Duodenal mucosa (tissue), 2 donors: ENCODE measurements at regions not wholly inside any gene's neighbourhood (a gene's known extent, or its start where the extent isn't known, plus 50 kb on each side); places are given as distances from the start of the nearest gene placed in this dataset.

Experiments
- H3K27ac ChIP-seq: one replicate; pipeline ENCODE4 v1.7.0; 2013; ENCODE audit warnings: low read depth, low read length
- H3K27me3 ChIP-seq, 2 donors: one replicate each; pipeline ENCODE4 v1.7.0; 2013; ENCODE audit warnings: low read length in 2 of 2, control low read depth in 1 of 2; ENCODE audit not compliant: insufficient read depth in 2 of 2, control insufficient read depth in 1 of 2
- H3K36me3 ChIP-seq, 2 donors: one replicate each; pipeline ENCODE4 v1.7.0; 2013; ENCODE audit warnings: low read length in 2 of 2, control low read depth in 1 of 2; ENCODE audit not compliant: insufficient read depth in 2 of 2, control insufficient read depth in 1 of 2
- H3K4me1 ChIP-seq, 2 donors: one replicate each; pipeline ENCODE4 v1.7.0; 2013; ENCODE audit warnings: low read length in 2 of 2, control low read depth in 1 of 2; ENCODE audit not compliant: insufficient read depth in 2 of 2, control insufficient read depth in 1 of 2
- H3K4me3 ChIP-seq, 2 donors: one replicate each; pipeline ENCODE4 v1.7.0; 2013; ENCODE audit warnings: low read length in 2 of 2, low read depth in 1 of 2
- H3K9ac ChIP-seq, 2 donors: one replicate each; pipeline ENCODE4 v1.7.0; 2013; ENCODE audit warnings: low read length in 2 of 2, low read depth in 1 of 2
- H3K9me3 ChIP-seq, 2 donors: one replicate each; pipeline ENCODE4 v1.7.0; 2013; ENCODE audit warnings: low read length in 2 of 2, control low read depth in 1 of 2; ENCODE audit not compliant: control insufficient read depth in 1 of 2

GRCh38 chr10:30186371-30186875 lies 127.0 kb upstream of the JCAD start:
- peaks cover 9 to 24% of the 10 kb centered on the region in 2 donors for H3K4me1 ChIP-seq
- no peaks in the 10 kb centered on the region for H3K9me3 ChIP-seq
- H3K4me3 ChIP-seq, result peak overlapping the region; percentile 58 to 59
- no peaks in the 10 kb centered on the region for H3K27me3 ChIP-seq
- peak overlapping the region; percentile 2 to 3 for H3K9ac ChIP-seq
- no peak overlapping the region for H3K27ac ChIP-seq
- no peaks in the 10 kb centered on the region for H3K36me3 ChIP-seq

- Histone ChIP-seq H3K27ac (no peak overlapping the region), H3K4me3 (peak overlapping the region in 1 of 2 donors; percentile 58), H3K27me3 (no peaks in the 10 kb centered on the region), H3K9me3 (no peaks in the 10 kb centered on the region), H3K36me3 (no peaks in the 10 kb centered on the region), H3K9ac (no peak overlapping the region), H3K4me1 (peaks cover 9 to 24% of the 10 kb centered on the region in 2 donors)
Measured at GRCh38 chr10:30185916-30186315, 126.5 kb upstream of the JCAD start.

- H3K9me3 ChIP-seq, result no peaks in the 10 kb centered on the region
Measured at GRCh38 chr10:30185341-30185740, 126.0 kb upstream of the JCAD start.

GRCh38 chr10:30184397-30185033 lies 125.1 kb upstream of the JCAD start:
- H3K4me1 ChIP-seq, result peaks cover 9 to 24% of the 10 kb centered on the region in 2 donors
- no peak overlapping the region for H3K9ac ChIP-seq
- no peaks in the 10 kb centered on the region for H3K9me3 ChIP-seq
- H3K27ac ChIP-seq, result no peak overlapping the region
- no peak overlapping the region for H3K4me3 ChIP-seq
- no peaks in the 10 kb centered on the region for H3K27me3 ChIP-seq
- H3K36me3 ChIP-seq, result no peaks in the 10 kb centered on the region

More at GRCh38 chr10:30185341-30185740, 126.0 kb upstream of the JCAD start:
- H3K9ac ChIP-seq, result no peak overlapping the region
- no peak overlapping the region for H3K27ac ChIP-seq
- H3K27me3 ChIP-seq, result no peaks in the 10 kb centered on the region
- no peak overlapping the region for H3K4me3 ChIP-seq
- no peaks in the 10 kb centered on the region for H3K36me3 ChIP-seq
- peaks cover 9 to 24% of the 10 kb centered on the region in 2 donors for H3K4me1 ChIP-seq

- peaks cover 0 to 4% of the 10 kb centered on the region in 2 donors for H3K27me3 ChIP-seq
- H3K9ac ChIP-seq, result no peak overlapping the region
- no peaks in the 10 kb centered on the region for H3K36me3 ChIP-seq
- H3K9me3 ChIP-seq, result no peaks in the 10 kb centered on the region
- H3K27ac ChIP-seq, result no peak overlapping the region
- H3K4me1 ChIP-seq, result peaks cover 9 to 18% of the 10 kb centered on the region in 2 donors
- no peak overlapping the region for H3K4me3 ChIP-seq
Measured at GRCh38 chr10:30183055-30183402, 123.6 kb upstream of the JCAD start.

GRCh38 chr10:30182191-30183054 lies 123.0 kb upstream of the JCAD start:
- Histone ChIP-seq H3K4me3 (no peak overlapping the region), H3K9ac (no peak overlapping the region), H3K27me3 (peaks cover 0 to 4% of the 10 kb centered on the region in 2 donors), H3K9me3 (no peaks in the 10 kb centered on the region), H3K4me1 (peaks cover 9 to 18% of the 10 kb centered on the region in 2 donors), H3K27ac (no peak overlapping the region), H3K36me3 (no peaks in the 10 kb centered on the region)

GRCh38 chr10:30178356-30178964 lies 119.1 kb upstream of the JCAD start:
- Histone ChIP-seq H3K4me1 (no peaks in the 10 kb centered on the region), H3K4me3 (no peak overlapping the region), H3K36me3 (no peaks in the 10 kb centered on the region), H3K27me3 (peaks cover 0 to 4% of the 10 kb centered on the region in 2 donors), H3K27ac (no peak overlapping the region), H3K9ac (no peak overlapping the region), H3K9me3 (no peaks in the 10 kb centered on the region)

GRCh38 chr10:30176776-30177533 lies 117.6 kb upstream of the JCAD start:
- no peak overlapping the region for H3K27ac ChIP-seq
- peaks cover 0 to 4% of the 10 kb centered on the region in 2 donors for H3K27me3 ChIP-seq
- H3K36me3 ChIP-seq, result no peaks in the 10 kb centered on the region
- no peaks in the 10 kb centered on the region for H3K9me3 ChIP-seq
- no peak overlapping the region for H3K9ac ChIP-seq
- H3K4me1 ChIP-seq, result no peaks in the 10 kb centered on the region
- H3K4me3 ChIP-seq, result no peak overlapping the region

GRCh38 chr10:30176182-30176581 lies 116.8 kb upstream of the JCAD start:
- Histone ChIP-seq H3K9me3 (no peaks in the 10 kb centered on the region), H3K4me3 (no peak overlapping the region), H3K4me1 (no peaks in the 10 kb centered on the region), H3K27ac (no peak overlapping the region), H3K27me3 (peaks cover 0 to 4% of the 10 kb centered on the region in 2 donors), H3K36me3 (no peaks in the 10 kb centered on the region), H3K9ac (no peak overlapping the region)
